HFFc6 (cell line): ENCODE measurements at regions not wholly inside any gene's neighbourhood (a gene's known extent, or its start where the extent isn't known, plus 50 kb on each side); places are given as distances from the start of the nearest gene placed in this dataset.
A peak's percentile ranks its signal among the peaks of the same experiment; 100 is the strongest.
"Not testable (repeated sequence)": the region's sequence is repeated elsewhere in the genome, so short reads cannot be mapped to it uniquely, and the experiment has no call there.

Source experiments
- DNase-seq: peaks from one replicate; pipeline ENCODE4 v3.0.0-alpha.2; 2018
- H3K27ac Mint-ChIP-seq: 2 replicates; pipeline ENCODE4 v1.8.0; 2020; ENCODE audit warnings: mild to moderate bottlenecking, mixed read lengths
- H3K27me3 Mint-ChIP-seq: 2 replicates; pipeline ENCODE4 v1.8.0; 2021; ENCODE audit warnings: mild to moderate bottlenecking, moderate library complexity, mixed read lengths; ENCODE audit not compliant: insufficient read depth
- H3K36me3 Mint-ChIP-seq: 2 replicates; pipeline ENCODE4 v1.8.0; 2021; ENCODE audit warnings: low read depth, mixed read lengths
- H3K4me1 Mint-ChIP-seq: 2 replicates; pipeline ENCODE4 v1.8.0; 2020; ENCODE audit warnings: low read depth, mixed read lengths
- H3K4me3 Mint-ChIP-seq: 2 replicates; pipeline ENCODE4 v1.8.0; 2020; ENCODE audit warnings: mild to moderate bottlenecking, moderate library complexity, mixed read lengths
- H3K9me3 Mint-ChIP-seq: 2 replicates; pipeline ENCODE4 v1.8.0; 2020; ENCODE audit warnings: mild to moderate bottlenecking, mixed read lengths
- TF ChIP-seq, protein P1 (sequence below): fragments of 200-600 bp; sonication (generic); IDR thresholded peaks from 2 replicates; pipeline ENCODE4 v1.5.0; 2021; ENCODE audit warnings: antibody characterized with exemption, mild to moderate bottlenecking

DNA sequence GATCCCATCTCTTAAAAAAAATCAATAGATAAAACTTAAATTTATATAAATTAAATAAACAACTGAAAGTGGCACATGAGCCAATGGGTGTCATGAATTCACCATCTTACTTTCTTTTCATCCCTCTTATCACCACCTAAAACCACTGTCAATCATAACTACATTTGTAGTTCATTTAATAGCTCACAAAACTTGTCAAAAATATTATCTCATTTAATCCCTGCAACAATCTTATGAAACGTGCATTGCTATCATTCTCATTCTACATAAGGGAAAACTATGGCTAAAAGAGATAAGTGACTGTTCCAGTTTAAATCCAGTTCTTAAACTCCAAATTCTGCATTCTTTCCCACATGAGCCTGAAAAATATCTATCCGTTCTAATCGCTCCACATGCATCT is 80.6 kb upstream of the BEND6 start:
- Mint-ChIP-seq H3K36me3 (peaks cover 32% of the 10 kb centered on the region), H3K27me3 (peaks cover 1% of the 10 kb centered on the region; the same call in 1 of the 2 replicates), H3K4me3 (no peak overlapping the region), H3K9me3 (no peaks in the 10 kb centered on the region), H3K4me1 (peaks cover 60% of the 10 kb centered on the region), H3K27ac (no peak overlapping the region; the same call in 1 of the 2 replicates)
- DNase-seq: no peak
- TF ChIP-seq, protein P1, sequence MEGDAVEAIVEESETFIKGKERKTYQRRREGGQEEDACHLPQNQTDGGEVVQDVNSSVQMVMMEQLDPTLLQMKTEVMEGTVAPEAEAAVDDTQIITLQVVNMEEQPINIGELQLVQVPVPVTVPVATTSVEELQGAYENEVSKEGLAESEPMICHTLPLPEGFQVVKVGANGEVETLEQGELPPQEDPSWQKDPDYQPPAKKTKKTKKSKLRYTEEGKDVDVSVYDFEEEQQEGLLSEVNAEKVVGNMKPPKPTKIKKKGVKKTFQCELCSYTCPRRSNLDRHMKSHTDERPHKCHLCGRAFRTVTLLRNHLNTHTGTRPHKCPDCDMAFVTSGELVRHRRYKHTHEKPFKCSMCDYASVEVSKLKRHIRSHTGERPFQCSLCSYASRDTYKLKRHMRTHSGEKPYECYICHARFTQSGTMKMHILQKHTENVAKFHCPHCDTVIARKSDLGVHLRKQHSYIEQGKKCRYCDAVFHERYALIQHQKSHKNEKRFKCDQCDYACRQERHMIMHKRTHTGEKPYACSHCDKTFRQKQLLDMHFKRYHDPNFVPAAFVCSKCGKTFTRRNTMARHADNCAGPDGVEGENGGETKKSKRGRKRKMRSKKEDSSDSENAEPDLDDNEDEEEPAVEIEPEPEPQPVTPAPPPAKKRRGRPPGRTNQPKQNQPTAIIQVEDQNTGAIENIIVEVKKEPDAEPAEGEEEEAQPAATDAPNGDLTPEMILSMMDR: no peak

DNA sequence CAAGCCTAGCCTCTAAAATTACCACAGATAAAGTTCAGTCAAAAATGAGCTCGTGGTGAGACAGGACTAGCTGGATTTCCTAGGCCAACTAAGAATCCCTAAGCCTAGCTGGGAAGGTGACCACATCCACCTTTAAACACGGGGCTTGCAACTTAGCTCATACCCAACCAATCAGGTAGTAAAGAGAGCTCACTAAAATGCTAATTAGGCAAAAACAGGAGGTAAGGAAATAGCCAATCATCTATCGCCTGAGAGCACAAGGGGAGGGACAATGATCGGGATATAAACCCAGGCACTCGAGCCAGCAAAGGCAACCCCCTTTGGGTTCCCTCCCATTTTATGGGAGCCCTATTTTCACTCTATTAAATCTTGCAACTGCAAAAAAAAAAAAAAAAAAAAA is 84.9 kb upstream of the BEND6 start:
- H3K9me3 Mint-ChIP-seq, H3K4me3 Mint-ChIP-seq, H3K27me3 Mint-ChIP-seq, DNase-seq: not testable (repeated sequence)
- peaks cover 19% of the 10 kb centered on the region for H3K36me3 Mint-ChIP-seq
- peak overlapping the region; percentile 87 for H3K27ac Mint-ChIP-seq
- peaks cover 88% of the 10 kb centered on the region for H3K4me1 Mint-ChIP-seq

DNA sequence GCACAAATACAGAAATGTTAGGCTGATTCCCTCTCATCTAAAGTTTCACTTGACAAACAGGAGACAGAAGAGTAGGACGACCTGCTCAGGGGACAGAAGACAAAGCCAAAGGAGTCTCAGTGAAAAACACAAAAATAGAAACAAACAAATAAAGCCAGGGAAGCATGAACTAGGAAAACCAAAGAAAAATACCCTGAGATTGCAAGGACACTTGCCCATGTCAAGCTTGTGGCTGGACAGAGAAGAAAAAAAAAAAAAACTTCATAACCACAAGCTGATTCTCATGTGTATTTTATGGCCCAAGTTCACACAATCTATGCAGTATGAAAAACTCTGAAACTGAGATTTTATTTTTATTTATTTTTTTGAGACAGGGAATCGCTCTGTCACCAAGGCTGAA is 85.6 kb upstream of the BEND6 start:
- Mint-ChIP-seq H3K36me3 (peaks cover 14% of the 10 kb centered on the region), H3K4me3 (peak overlapping the region; percentile 76), H3K4me1 (peaks cover 91% of the 10 kb centered on the region), H3K27ac (peak overlapping the region; percentile 87), H3K9me3 (no peaks in the 10 kb centered on the region), H3K27me3 (no peaks in the 10 kb centered on the region)
- DNase-seq: no peak
- TF ChIP-seq, protein P1: no peak

DNA sequence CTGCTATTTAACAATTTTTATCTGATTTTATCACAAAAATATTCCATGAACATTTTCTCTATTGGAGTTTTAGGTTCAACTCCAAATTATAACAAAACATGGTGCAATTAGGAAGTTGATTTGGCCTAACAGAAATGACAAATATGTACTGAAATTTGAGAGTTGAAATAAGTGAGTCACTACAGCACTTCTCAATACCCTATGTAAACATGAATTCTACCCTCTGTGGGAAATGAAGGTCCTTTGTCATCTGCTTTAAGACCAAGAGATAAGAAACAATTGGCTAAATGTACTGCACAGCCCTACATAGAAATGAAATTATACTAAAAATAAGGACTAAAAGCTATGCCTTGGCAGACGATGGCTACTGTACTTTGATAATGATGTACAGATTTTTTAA is 86.2 kb upstream of the BEND6 start:
- Mint-ChIP-seq H3K36me3 (peaks cover 13% of the 10 kb centered on the region), H3K4me1 (peaks cover 92% of the 10 kb centered on the region), H3K9me3 (no peaks in the 10 kb centered on the region), H3K4me3 (peak overlapping the region; percentile 76), H3K27ac (peak overlapping the region; percentile 87), H3K27me3 (no peaks in the 10 kb centered on the region)
- TF ChIP-seq, protein P1: no peak
- DNase-seq: peak; percentile 73

DNA sequence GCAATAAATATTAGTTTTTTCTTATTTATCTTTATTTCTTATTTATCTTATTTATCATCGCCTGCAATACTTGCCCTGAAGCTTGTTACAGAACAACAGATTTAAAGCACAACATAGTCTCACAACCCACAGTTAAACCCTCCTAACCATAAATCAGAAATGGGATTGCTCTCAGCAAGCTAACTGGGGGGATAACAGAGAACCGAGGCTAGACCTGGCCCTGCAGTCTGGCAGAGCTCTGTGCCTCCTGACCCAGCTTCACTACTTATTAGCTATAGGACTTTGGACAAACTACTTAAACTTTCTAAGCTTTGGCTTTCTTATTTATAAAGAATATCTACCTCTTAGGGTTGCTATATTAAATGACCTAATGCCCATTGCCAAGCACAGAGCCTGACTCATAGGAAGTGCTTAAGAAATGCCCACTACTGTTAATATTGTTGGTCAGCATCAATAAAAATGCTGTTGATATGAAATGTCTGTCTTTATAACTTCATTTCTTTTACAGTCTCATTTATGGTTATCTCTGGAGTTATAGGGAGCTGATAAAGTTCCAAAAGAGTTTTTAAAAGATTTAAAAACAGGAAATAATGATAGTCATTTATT is 87.9 kb upstream of the BEND6 start:
- TF ChIP-seq, protein P1: no peak
- H3K4me3 Mint-ChIP-seq: 0 out of 2 replicates have a peak overlapping the region, but pooled peaks have one; percentile 12
- H3K36me3 Mint-ChIP-seq: peaks cover 4% of the 10 kb centered on the region; the same call in 1 of the 2 replicates
- peak overlapping the region; percentile 55 for H3K27ac Mint-ChIP-seq
- H3K9me3 Mint-ChIP-seq: no peaks in the 10 kb centered on the region
- no peaks in the 10 kb centered on the region for H3K27me3 Mint-ChIP-seq
- H3K4me1 Mint-ChIP-seq: peaks cover 96% of the 10 kb centered on the region
- no peak for DNase-seq

GRCh38 chr6:56865081-56865875 is 89.6 kb upstream of the BEND6 start:
- Mint-ChIP-seq H3K36me3 (peaks cover 4% of the 10 kb centered on the region; the same call in 1 of the 2 replicates), H3K27me3 (no peaks in the 10 kb centered on the region), H3K27ac (peak overlapping the region; percentile 67), H3K4me3 (peak overlapping the region; percentile 14; the same call in 1 of the 2 replicates), H3K9me3 (no peaks in the 10 kb centered on the region), H3K4me1 (peaks cover 100% of the 10 kb centered on the region)
- TF ChIP-seq, protein P1: no peak
- DNase-seq: no peak
